ENCODE measurements at regions not wholly inside any gene's neighbourhood (a gene's known extent, or its start where the extent isn't known, plus 50 kb on each side); places are given as distances from the start of the nearest gene placed in this dataset.

DNA sequence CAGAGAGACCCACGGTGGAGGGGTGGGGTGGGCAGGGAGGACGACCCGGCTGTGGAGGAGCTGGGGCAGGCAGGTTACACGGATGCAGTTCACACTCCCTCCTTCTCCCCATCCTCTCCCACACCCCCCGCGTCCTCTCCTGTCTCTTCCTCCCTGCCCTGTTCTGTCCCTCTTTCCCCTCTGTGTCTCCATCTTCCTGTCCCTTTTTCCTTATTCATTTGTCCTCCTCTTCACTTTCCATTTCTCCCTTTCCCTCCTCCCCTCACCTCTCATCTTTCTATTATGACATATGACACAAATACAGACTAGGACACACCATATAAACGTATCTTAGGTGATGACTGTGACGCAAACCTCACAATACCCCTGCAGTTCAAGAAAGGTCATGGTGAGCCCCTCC lies 96.6 kb downstream of the SCGB2B2 start:
- WGBS (ENCODE audit: insufficient coverage, low coverage, low lambda C conversion rate, missing lambda C conversion rate), result 63% methylated on average over 5 of the region's 8 CpGs
- intact Hi-C loops (cut with DNase I), result no loop called here
- no peaks in the 10 kb centered on the region for H3K9me3 ChIP-seq
- no peaks in the 10 kb centered on the region for H3K36me3 ChIP-seq
- no peaks in the 10 kb centered on the region for H3K4me1 ChIP-seq
- H3K4me3 ChIP-seq, result no peak overlapping the region
- no peak overlapping the region for H3K27ac ChIP-seq
- TF ChIP-seq POLR2A (IDR thresholded peaks at IDR 0.05) (no peak), CTCF (IDR thresholded peaks at IDR 0.05) (no peak)
- H3K27me3 ChIP-seq, result no peaks in the 10 kb centered on the region
- DNase-seq, result no peak
- ATAC-seq, result no peak

GRCh38 chr19:34580055-34580336 lies 97.0 kb downstream of the SCGB2B2 start:
- no peak overlapping the region for H3K4me3 ChIP-seq
- H3K4me1 ChIP-seq, result no peaks in the 10 kb centered on the region
- TF ChIP-seq POLR2A (IDR thresholded peaks at IDR 0.05), result no peak
- no peak for TF ChIP-seq CTCF (IDR thresholded peaks at IDR 0.05)
- no CpG with 5 or more reads among the region's 4 CpGs for WGBS (ENCODE audit: insufficient coverage, low coverage, low lambda C conversion rate, missing lambda C conversion rate)
- no peaks in the 10 kb centered on the region for H3K9me3 ChIP-seq
- ATAC-seq (no peak), DNase-seq (no peak)
- intact Hi-C loops (cut with DNase I), result no loop called here
- H3K36me3 ChIP-seq, result no peaks in the 10 kb centered on the region
- H3K27ac ChIP-seq, result no peak overlapping the region
- H3K27me3 ChIP-seq, result no peaks in the 10 kb centered on the region

- Histone ChIP-seq H3K4me1 (no peaks in the 10 kb centered on the region), H3K9me3 (no peaks in the 10 kb centered on the region), H3K36me3 (no peaks in the 10 kb centered on the region), H3K27me3 (no peaks in the 10 kb centered on the region), H3K27ac (no peak overlapping the region), H3K4me3 (no peak overlapping the region)
- DNase-seq (no peak), ATAC-seq (no peak)
- TF ChIP-seq POLR2A (IDR thresholded peaks at IDR 0.05), result no peak
- intact Hi-C loops (cut with DNase I), result no loop called here
- WGBS (ENCODE audit: insufficient coverage, low coverage, low lambda C conversion rate, missing lambda C conversion rate), result 67% methylated on average over 5 of the region's 14 CpGs
These were observed 97.5 kb downstream of the SCGB2B2 start for GRCh38 chr19:34579281-34580054.

GRCh38 chr19:34578751-34579150 lies 97.2 kb downstream of the WTIP start:
- ATAC-seq (no peak), DNase-seq (no peak)
- intact Hi-C loops (cut with DNase I), result no loop called here
- no peaks in the 10 kb centered on the region for H3K4me1 ChIP-seq
- H3K27ac ChIP-seq, result no peak overlapping the region
- TF ChIP-seq POLR2A (IDR thresholded peaks at IDR 0.05) (no peak), CTCF (IDR thresholded peaks at IDR 0.05) (no peak)
- no peak overlapping the region for H3K4me3 ChIP-seq
- H3K27me3 ChIP-seq, result no peaks in the 10 kb centered on the region
- no peaks in the 10 kb centered on the region for H3K36me3 ChIP-seq
- WGBS (ENCODE audit: insufficient coverage, low coverage, low lambda C conversion rate, missing lambda C conversion rate), result 60% methylated on average over 2 of the region's 5 CpGs
- H3K9me3 ChIP-seq, result no peaks in the 10 kb centered on the region

DNA sequence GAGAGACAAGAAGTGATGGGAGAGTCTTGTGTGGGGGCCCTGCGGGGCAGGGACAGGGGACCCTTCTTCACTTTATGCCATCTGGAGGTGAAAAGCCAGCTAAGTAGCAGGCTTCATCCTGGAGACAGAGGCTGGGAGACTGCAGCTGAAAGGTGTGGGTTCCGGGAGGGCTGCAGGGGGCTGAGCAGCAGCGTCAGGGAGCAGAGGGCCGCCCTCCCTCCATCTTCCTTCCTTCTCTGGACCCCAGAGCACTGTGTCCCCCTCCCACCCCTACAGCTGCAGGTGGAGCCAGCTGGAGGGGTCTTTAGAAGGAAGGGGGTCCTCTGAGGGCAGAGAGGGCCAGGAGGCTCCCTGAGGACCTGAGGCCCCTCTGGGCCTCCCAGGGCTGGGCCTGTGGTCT lies 96.6 kb downstream of the WTIP start:
- H3K4me3 ChIP-seq, result no peak overlapping the region
- H3K27ac ChIP-seq, result no peak overlapping the region
- WGBS (ENCODE audit: insufficient coverage, low coverage, low lambda C conversion rate, missing lambda C conversion rate), result no CpG with 5 or more reads among the region's 4 CpGs
- TF ChIP-seq POLR2A (IDR thresholded peaks at IDR 0.05) (no peak), CTCF (IDR thresholded peaks at IDR 0.05) (no peak)
- ATAC-seq (no peak), DNase-seq (no peak)
- H3K4me1 ChIP-seq, result no peaks in the 10 kb centered on the region
- no peaks in the 10 kb centered on the region for H3K9me3 ChIP-seq
- H3K36me3 ChIP-seq, result no peaks in the 10 kb centered on the region
- intact Hi-C loops (cut with DNase I), result no loop called here
- H3K27me3 ChIP-seq, result no peaks in the 10 kb centered on the region

Data from right lobe of liver (tissue), 6 donors.